ENCODE measurements at regions not wholly inside any gene's neighbourhood (a gene's known extent, or its start where the extent isn't known, plus 50 kb on each side); places are given as distances from the start of the nearest gene placed in this dataset.
"Not testable (repeated sequence)": the region's sequence is repeated elsewhere in the genome, so short reads cannot be mapped to it uniquely, and the experiment has no call there.

DNA sequence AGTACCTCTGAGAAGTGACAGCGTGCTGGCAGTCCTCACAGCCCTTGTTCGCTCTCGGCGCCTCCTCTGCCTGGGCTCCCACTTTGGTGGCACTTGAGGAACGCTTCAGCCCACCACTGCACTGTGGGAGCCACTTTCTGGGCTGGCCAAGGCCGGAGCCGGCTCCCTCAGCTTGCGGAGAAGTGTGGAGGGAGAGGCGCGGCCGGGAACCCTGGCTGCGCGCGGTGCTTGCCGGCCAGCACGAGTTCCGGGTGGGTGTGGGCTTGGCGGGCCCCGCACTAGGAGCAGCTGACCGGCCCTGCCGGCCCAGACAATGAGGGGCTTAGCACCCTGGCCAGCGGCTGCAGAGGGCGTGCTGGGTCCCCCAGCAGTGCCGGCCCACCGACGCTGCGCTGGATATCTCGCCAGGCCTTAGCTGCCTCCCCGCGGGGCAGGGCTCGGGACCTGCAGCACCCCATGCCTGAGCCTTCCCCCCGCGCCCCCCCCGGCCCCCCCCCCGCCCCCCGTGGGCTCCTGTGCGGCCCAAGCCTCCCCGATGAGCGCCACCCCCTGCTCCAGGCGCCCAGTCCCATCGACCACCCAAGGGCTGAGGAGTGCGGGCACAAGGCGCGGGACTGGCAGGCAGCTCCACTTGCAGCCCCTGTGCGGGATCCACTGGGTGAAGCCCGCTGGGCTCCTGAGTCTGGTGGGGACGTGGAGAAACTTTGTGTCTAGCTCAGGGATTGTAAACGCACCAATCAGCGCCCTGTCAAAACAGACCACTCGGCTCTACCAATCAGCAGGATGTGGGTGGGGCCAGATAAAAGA, 847.7 kb upstream of the CDH6 start:
- DNase-seq, result not testable (repeated sequence)

DNA sequence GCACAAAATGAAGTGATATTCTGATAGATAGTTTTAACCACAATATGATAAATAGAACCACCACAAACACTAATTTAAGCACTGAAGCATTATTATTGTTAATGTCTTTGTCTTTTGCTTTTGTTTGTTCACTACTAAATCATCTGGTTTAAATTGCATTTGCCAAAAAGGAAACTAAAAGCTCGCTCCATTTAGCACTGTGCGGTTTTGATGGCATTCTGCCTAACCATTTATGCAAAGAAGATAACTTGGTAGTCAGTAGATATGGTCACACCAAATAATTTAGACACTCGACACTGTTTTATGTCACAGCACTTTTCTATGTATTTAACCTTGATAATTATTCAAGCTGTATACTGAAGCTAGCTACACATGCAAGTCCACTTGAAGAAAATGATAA, 849.8 kb upstream of the CDH6 start:
- DNase-seq, result no peak

DNA sequence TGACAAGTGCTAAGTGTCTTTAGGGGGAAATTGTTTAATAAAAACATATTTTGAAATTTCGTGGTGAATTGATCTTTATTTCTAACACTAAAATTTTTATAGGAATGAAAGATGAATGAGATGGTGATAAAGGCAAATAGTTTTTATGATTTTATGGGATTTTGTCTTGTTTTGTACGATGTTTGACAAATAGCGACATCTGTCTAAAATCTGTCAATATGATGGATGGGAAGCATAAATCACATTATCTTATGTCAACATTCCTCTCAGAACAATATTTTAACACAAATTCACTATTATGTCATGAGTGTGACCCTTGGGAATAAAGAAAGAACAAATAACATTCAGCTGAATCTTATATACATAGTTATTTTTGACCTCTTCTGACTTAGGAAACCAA, 852.0 kb upstream of the CDH6 start:
- no peak for DNase-seq

DNA sequence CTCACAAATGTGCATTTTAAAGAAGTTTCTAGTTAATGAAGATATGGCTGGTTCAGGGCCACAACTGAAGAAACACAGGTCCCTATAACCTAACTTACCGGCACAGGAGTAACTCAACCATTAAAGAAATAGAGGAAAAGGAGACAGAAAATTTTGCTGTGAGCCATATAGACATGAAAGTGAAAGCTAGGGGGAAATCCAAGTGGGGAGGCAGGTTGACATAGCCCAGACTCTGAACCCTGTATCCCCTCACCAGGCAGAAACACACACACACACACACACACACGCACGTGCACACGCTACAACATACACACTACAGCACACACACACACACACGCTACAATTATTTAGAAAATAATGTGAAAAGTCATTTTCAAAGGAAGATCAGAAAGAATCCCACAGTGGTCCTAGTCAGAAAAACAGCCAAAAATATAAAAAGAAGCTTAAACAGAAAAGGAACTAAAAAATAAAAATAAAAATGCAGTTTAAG, 856.4 kb upstream of the CDH6 start:
- no peak for DNase-seq

DNA sequence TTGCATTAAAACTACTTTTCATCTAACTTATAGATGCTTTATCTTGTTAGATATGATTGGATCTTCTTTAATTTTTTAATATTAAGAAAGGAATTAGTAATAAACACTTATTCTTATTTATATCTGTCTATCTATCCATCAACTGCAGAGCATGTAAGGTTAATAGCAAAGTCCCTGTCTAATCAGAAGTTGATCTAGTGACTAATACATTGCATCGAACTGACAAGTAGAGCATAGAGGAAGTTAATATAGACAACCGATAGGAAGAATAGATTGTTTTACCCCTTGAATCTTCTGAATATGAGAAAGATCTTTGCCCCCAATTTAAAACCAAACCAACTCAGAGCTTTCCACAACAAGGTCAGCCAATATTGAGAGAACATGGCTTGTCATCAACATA, 862.0 kb upstream of the CDH6 start:
- no peak for DNase-seq

DNA sequence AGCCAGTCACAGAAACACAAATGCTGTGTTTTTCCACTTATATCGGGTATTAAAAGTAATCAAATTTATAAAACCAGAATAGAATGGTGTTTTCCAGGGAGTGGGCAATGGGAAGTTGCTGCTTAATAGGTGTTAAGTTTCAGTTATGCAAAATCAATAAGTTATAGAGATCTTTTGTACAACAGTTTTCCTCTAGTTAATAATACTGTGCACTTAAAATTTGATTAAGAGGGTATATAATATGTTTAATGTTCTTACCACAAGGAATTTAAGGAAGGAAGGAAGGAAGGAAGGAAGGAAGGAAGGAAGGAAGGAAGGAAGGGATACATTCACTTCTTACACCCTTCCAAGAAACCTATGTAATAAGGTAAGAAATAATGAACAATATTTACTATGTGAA, 867.7 kb upstream of the CDH6 start:
- no peak for DNase-seq

DNA sequence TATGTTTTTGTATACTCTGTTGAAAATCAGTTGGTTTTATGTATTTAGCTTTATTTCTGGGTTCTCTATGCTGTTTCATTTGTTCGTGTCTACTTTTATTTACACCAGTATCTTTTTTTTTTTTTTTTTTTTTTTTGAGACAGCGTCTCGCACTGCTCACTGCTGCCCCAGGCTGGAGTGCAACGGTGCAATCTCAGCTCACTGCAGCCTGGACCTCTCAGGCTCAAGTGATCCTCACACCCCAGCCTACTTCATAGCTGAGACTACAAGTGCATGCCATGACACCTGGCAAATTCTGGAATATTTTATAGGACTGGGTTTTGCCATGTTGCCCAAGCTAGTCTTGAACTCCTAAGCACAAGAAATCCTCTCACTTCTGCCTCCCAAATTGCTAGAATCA, 869.4 kb upstream of the CDH6 start:
- DNase-seq, result no peak

DNA sequence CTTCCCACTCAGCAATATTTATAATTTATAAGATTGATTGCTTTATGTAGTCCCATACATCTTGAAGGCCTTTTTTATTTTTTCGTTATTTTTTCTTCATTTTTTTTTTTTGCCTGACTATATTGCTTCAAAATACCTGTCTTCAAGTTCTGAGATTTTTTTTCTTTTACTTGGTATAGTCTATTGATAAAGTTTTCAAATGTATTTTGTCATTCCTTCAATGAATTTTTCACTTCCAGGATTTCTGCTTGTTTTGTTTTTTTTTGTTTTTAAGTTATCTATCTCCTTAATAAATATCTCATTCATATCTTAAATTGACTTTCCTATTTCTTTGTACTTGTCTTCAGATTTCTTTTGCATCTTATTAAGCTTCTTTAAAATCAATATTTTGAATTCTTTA, 905.6 kb upstream of the CDH6 start:
- DNase-seq, result no peak

DNA sequence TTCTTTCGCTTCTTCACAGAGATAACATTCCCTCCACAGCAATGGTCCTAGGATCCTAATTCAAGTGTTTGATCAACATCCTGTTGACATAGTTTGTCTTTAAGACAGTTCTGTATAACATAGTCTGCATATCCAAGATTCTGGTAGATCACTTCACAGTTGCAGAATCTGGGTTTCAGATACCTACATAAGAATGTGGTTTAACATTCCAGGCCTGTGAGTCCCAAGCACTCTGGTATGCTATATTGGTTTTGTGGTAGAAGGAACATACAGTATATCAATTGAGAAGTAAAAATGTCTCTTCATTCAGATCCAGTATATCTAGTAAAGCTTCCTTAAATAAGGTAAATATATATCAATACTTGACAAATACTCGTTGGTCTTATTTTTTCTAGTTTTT, 914.2 kb upstream of the CDH6 start:
- DNase-seq, result no peak

DNA sequence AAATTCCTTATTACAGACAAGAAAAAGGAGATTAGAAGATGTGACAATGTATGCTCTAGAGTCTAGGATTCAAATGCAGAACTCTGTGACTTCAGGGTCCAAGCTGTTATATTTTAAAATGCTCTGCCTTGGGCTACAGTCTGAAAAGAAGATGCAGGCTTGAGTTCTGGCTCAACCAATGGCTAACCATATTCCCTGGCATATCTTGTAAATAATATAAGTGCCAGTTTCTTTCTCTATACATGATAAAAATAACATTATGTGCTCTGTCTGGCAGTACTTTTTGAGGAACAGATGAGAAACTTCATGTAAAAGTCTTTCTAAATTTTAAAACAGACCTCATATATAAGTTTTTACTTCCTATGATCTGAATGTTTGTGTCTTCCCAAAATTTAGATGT, 926.5 kb upstream of the CDH6 start:
- DNase-seq, result no peak

DNA sequence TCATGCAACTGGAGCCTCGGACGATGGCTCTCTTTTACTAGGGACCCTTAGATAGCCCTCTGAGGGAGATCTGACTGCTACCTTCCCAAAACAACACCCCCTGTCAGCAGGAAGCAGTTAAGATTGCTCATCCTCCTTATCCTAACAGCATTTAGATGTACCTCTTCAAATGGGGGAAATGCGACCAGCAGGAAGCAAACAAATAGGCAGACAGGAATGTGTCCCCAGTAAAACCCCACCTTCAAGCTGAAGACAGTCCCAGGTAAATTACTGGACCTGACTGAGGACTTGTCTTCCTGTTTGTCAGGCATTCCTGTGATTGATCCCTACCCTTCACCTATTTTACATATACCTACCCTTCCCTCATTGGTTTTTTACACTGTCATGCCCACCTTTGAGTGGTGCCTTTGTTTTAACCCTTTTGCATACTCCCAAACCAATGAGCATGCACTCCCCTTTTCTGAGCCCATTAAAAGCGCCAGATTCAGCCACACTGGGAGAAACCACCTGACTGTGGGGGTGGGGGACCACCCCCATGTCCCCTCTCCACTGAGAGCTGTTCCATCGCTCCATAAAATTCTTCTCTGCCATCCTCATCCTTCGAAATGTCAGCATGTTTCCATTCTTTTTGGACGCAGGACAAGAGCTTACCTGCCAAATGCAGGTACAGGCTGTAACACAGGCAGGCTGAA, 954.0 kb upstream of the CDH6 start:
- no peak for DNase-seq

DNA sequence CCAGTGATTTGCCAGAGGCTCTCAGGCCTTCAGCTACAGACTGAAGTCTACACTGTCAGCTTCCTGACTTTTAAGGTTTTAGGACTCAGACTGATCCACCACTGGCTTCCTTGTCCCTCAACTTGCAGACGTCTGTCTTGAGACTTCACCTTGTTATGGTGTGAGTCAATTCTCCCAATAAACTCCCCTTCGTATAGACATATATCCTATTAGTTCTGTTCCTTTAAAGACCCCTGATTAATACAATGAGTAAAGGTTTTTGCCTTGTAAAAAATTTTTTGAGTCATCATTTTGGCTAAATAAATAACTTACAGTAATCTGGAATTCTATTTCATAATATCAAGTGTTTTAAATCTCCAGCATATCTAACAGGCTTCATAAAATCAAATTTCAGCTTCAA, 956.3 kb upstream of the CDH6 start:
- no peak for DNase-seq

DNA sequence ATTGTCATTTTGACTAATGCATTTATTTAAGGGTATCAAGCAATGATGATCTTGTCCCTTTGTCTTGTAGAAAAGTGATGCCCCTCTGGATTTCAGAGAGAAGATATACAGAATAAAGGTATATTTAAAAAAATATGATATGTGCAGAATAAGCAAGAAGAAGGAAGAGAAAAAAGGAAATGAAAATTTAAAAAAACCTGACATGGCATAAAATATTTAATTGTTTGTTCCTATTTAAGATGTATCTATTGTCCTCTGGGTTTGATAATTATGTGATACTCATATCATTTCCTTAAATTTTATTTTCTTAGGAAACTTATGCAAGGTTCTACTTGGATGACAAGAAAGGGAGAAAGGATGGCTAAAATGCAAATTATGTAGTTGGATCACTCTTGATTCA, 983.7 kb upstream of the CDH6 start:
- DNase-seq, result no peak

DNA sequence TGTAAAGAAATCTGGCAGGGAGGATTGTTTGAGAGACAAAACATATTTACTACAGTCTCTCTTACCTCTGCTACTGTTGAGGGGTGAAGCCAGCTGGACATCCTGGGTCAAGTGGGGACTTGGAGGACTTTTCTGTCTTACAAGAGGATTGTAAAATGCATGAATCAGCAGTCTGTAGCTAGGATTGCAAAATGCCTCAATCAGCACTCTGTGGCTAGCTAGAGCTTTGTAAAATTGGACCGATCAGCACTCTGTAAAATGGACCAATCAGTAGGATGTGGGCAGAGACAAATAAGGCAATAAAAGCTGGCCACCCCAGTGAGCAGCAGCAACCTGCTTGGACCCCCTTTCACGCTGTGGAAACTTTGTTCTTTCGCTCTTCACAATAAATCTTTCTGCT, 995.8 kb upstream of the CDH6 start:
- no peak for DNase-seq

DNA sequence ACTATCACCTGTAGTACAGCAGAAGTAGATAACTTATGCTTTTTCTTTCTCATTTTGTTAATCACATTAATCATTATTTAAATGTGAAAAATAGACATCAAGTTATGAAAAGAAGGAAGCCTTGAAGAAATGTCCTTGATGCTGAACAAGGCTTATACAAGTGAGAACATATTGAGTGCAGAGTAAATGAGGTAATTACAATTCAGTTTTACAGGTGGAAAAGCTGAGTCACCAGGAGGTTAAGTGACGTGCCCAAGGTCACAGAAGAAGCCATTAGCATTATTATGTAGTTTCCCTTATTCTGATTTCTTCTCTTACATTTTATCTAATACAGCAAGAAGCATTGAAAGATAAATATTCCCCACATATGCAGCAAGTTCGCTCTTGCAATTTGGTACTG, 998.5 kb upstream of the CDH6 start:
- no peak for DNase-seq

DNA sequence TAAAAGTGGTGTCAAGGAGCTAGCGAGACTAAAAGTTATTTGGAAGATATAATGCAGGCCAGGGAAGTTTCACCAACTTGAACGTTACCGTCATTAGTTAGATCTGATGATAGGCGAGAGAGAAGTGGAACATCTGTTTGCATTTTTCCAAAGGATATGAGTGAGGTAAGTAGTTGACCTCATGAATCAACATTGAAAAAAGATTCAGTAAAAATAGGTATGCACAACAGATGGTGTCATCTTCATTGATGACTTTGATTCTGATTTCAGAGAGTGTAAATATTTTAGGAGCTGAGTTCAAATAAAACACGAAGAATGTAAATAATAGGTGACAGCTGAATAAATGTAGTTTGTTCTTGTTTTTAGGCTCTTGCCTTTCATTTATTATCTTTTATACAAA, 998.9 kb upstream of the CDH6 start:
- no peak for DNase-seq

DNA sequence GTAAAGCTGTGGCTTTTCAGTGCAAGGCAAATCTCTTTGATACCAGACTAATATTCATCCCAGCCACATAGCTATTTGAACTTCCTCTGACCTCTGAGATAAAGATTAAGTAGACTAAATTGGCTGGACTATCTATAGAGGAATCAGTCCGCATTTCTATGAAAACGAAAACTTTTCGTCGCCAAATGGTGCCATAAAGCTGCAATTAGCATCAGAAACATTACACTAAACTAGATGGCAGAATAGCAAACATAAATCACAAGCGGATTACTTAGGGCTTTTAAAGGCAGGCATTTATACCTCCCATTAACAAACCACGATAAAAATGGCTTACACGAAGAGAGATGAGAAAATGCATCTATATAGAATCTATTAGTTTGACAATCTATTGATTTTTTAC, 1009.7 kb upstream of the CDH6 start:
- DNase-seq, result no peak

DNA sequence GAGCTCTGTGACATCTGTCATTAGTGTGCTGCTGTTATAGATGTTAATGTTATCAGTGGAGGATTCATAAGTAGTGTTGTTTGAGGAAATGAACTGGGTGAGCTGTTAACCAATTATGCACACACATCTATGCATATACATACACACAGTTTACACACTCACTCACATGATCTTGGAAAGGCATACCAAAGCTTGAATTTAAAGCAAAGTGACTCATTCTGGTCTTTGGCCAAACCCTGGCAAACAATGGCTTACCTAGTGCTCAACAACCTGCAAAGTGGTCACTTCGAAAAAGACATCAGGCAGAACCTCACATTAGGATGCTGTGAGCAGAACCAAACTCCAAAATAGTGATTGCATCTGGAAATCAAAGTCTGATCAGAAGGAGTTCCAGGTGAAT, 1037.3 kb upstream of the CDH6 start:
- DNase-seq, result no peak

DNA sequence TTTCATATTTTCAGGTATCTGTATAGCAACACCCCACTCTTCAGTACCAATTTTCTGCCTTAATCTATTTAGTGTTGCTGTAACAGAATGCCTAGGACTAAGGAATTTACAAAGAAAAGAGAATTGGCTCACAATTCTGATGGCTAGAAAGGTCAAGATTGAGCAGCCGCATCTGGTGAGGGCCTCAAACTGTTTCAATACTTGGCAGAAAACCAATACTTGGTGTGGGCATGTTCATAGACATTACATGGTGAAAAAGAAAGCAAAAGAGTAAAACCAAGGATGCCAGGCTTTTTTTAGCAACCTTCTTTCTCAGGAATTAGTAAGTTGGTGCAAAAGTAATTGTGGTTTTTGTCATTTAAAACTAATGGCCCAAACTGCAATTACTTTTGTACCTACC, 1041.1 kb upstream of the CDH6 start:
- no peak for DNase-seq

DNA sequence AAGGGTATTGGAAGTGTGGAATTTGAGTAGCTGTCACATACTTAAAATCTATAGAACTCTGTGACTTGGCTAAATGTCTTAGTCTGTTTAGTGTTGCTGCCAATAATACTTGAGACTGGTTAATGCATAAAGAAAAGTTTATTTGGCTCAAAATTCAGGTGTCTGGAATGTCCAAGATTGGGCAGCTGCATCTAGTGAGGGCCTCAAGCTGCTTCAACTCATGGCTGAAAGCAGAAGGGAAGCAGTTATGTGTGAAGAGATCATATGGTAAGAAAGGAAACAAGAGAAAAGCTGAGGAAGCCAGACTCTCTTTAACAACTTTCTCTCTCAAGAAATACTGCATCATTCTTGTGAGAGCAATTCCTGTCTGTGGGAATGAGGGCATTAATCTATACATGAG, 1043.3 kb upstream of the CDH6 start:
- no peak for DNase-seq

DNA sequence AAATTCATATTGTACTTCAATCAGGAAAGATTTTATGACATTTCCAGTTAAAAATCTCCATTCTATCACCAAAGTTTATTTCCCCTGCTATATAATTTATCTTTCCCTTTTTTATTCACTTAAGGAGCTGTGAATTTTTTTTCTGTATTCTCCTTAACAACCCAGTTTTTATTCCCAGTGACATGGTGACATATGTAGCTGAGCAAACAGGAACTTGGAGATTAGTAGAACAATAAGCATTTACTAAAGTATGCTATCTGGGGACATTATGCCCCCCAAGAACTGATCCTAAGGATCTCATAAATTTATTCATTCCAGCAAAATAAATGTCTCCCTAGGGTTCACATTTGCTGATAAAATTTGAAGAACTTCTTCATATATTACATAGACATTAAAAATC, 1044.0 kb upstream of the CDH6 start:
- DNase-seq, result no peak

DNA sequence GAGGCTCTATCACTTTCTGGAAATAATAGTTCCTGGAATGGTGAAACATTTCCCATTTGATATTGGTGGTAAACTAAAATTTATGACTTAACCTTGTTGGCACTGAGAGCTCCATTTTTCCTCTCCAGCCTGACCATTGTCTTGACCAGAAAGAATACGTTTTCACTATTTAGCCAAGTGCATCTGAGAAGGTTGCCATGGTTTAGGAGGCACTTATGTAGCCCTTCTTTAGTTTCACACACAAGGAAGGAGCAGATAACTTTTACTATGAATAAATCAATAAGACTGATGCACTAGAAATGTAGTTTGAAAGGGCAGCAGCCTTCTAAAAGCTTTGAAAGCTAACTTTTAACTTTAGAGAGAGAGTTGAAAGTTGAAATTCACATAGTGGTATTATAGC, 1045.5 kb upstream of the CDH6 start:
- no peak for DNase-seq

DNA sequence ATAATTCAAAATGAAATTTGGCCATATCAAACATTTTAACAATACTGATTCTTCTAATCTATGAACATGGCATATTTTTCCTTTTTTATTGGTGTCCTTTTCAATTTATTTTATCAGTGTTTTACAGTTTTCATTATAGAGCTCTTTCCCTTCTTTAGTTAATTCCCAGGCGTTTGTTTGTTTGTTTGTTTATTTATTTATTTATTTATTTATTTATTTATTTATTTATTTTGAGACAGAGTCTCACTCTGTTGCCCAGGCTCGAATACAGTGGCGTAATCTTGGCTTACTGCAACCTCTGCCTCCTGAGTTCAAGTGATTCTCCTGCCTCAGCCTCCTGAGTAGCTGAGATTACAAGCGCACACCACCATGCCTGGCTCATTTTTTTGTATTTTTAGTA, 1049.4 kb upstream of the CDH6 start:
- not testable (repeated sequence) for DNase-seq

DNA sequence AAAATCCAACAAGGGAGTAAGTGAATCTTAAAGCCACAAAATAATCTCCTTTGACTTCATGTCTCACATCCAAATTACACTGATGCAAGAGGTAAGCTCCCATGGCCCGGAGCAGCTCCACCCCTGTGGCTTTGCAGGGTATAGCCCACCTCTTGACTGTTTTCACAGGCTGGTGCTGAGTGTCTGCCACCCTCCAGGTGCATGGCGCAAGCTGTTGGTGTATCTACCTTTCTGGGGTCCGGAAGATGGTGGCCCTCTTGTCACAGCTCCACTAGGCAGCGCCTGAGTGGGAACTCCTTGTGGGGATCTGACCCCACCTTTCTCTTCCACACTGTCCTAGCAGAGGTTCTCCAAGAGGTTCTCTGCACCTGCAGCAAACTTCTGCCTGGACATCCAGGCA, 1051.1 kb upstream of the CDH6 start:
- DNase-seq, result no peak

DNA sequence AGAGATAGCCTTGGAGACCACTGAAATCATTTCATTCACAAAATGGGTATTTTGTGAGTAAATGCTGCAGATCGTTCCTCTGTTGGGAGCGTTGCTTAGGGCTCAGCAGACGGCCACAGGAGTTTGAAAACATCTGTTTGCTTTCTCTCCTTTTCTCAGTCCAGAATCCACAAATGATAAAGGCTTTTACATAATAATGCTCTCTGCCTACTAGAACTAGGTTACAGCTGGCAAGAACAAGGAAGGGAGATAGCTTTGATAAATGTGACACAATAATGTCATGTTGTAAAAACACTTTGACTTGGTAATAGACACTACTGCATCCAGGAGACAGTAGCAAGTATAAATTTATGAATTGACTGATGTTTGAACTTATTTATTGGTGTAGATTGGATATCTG, 1072.4 kb upstream of the CDH6 start:
- no peak for DNase-seq
